SK-N-SH treated with all-trans-retinoic acid at 6 μM for 48 hours (cell line): ENCODE measurements at regions not wholly inside any gene's neighbourhood (a gene's known extent, or its start where the extent isn't known, plus 50 kb on each side); places are given as distances from the start of the nearest gene placed in this dataset.

ENCODE experiments used
- OSR1 ChIP-seq: fragments of 250-450 bp; sonication (Bioruptor Pico); IDR thresholded peaks from 2 replicates; pipeline ENCODE4 v1.8.0; 2022; ENCODE audit warnings: moderate library complexity, mild to moderate bottlenecking, inconsistent platforms
- POU6F1 ChIP-seq: fragments of 250-450 bp; sonication (Bioruptor Pico); IDR thresholded peaks from 2 replicates; pipeline ENCODE4 v1.8.0; 2021; ENCODE audit warnings: low read depth, mild to moderate bottlenecking, moderate library complexity, borderline replicate concordance
- TF ChIP-seq, protein P1 (sequence below): fragments of 250-450 bp; sonication (Bioruptor Pico); IDR thresholded peaks from 2 replicates; pipeline ENCODE4 v1.8.0; 2020; ENCODE audit warnings: mild to moderate bottlenecking, moderate library complexity, borderline replicate concordance

DNA sequence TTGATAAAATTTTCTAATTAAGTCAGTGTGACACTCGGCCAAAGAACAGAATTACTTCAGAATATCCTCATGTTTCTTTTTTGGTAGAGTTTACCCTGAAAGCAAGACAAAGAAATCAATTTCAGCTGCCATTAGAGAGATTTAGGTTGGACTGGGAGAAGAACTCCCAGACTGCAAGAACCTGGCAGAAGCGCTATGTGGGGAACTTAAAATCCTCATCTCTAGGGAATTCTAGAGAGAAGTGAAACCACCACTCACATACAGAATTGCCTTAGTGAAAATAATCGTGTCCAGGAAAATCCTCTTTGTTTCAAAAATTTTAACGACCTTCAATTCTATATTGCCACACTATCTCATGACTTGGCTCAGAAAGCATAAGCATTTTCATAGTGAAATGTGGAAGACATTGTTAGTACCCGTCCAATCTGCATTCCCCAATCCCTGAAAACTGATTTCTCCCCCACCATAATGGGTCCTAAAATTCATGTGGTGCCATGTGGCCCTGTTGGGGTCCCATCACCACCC, 297.3 kb upstream of the MEIS1 start:
- TF ChIP-seq POU6F1 (CRISPR knock-in tag): no peak
- no peak for TF ChIP-seq OSR1 (CRISPR knock-in tag)
- TF ChIP-seq, protein P1, sequence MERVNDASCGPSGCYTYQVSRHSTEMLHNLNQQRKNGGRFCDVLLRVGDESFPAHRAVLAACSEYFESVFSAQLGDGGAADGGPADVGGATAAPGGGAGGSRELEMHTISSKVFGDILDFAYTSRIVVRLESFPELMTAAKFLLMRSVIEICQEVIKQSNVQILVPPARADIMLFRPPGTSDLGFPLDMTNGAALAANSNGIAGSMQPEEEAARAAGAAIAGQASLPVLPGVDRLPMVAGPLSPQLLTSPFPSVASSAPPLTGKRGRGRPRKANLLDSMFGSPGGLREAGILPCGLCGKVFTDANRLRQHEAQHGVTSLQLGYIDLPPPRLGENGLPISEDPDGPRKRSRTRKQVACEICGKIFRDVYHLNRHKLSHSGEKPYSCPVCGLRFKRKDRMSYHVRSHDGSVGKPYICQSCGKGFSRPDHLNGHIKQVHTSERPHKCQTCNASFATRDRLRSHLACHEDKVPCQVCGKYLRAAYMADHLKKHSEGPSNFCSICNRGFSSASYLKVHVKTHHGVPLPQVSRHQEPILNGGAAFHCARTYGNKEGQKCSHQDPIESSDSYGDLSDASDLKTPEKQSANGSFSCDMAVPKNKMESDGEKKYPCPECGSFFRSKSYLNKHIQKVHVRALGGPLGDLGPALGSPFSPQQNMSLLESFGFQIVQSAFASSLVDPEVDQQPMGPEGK (CRISPR knock-in tag): no peak
